Type B pancreatic cell (in vitro differentiated cells): ENCODE measurements at regions not wholly inside any gene's neighbourhood (a gene's known extent, or its start where the extent isn't known, plus 50 kb on each side); places are given as distances from the start of the nearest gene placed in this dataset.

ENCODE experiments used
- DNase-seq: peaks from one replicate; pipeline ENCODE4 v3.0.0; 2021; ENCODE audit warnings: mixed read lengths; ENCODE audit not compliant: unreplicated experiment; ENCODE audit errors: extremely low spot score
- H3K27ac Mint-ChIP-seq: 2 replicates; pipeline ENCODE4 v1.8.0; 2021; ENCODE audit warnings: mild to moderate bottlenecking, mixed read lengths
- H3K27me3 Mint-ChIP-seq: 2 replicates; pipeline ENCODE4 v1.8.0; 2021; ENCODE audit warnings: mixed read lengths
- H3K36me3 Mint-ChIP-seq: 2 replicates; pipeline ENCODE4 v1.8.0; 2021; ENCODE audit warnings: mixed read lengths
- H3K4me1 Mint-ChIP-seq: one replicate; pipeline ENCODE4 v1.8.0; 2021; ENCODE audit warnings: mixed read lengths; ENCODE audit not compliant: unreplicated experiment
- H3K4me3 Mint-ChIP-seq: 2 replicates; pipeline ENCODE4 v1.8.0; 2021; ENCODE audit warnings: mild to moderate bottlenecking, mixed read lengths
- H3K9me3 Mint-ChIP-seq: 2 replicates; pipeline ENCODE4 v1.8.0; 2021; ENCODE audit warnings: mixed read lengths
- CTCF ChIP-seq: fragments of 200-600 bp; sonication (generic); conservative IDR thresholded peaks from 2 replicates; pipeline ENCODE4 v1.5.0; 2021; ENCODE audit warnings: antibody characterized with exemption, mild to moderate bottlenecking

GRCh38 chr2:133624551-133624950 is 56.3 kb upstream of the NCKAP5 start:
- no peak for DNase-seq
- no peak for TF ChIP-seq CTCF
- Mint-ChIP-seq H3K27me3 (peaks cover 6% of the 10 kb centered on the region), H3K4me3 (no peak overlapping the region), H3K27ac (no peak overlapping the region), H3K9me3 (peaks cover 5% of the 10 kb centered on the region), H3K36me3 (no peaks in the 10 kb centered on the region), H3K4me1 (no peaks in the 10 kb centered on the region)

- H3K27ac Mint-ChIP-seq, result no peak overlapping the region
- no peak for TF ChIP-seq CTCF
- H3K9me3 Mint-ChIP-seq, result no peaks in the 10 kb centered on the region
- no peaks in the 10 kb centered on the region for H3K36me3 Mint-ChIP-seq
- H3K4me1 Mint-ChIP-seq, result no peaks in the 10 kb centered on the region
- no peak for DNase-seq
- H3K4me3 Mint-ChIP-seq, result no peak overlapping the region
- peaks cover 8% of the 10 kb centered on the region for H3K27me3 Mint-ChIP-seq
These were observed 59.5 kb upstream of the NCKAP5 start for GRCh38 chr2:133627741-133628140.

GRCh38 chr2:133633309-133633708 is 65.0 kb upstream of the NCKAP5 start:
- no peak for DNase-seq
- TF ChIP-seq CTCF, result no peak
- Mint-ChIP-seq H3K27me3 (peaks cover 2% of the 10 kb centered on the region), H3K36me3 (no peaks in the 10 kb centered on the region), H3K27ac (no peak overlapping the region), H3K9me3 (no peaks in the 10 kb centered on the region), H3K4me1 (peaks cover 10% of the 10 kb centered on the region), H3K4me3 (no peak overlapping the region)

GRCh38 chr2:133633881-133634409 is 65.7 kb upstream of the NCKAP5 start:
- Mint-ChIP-seq H3K4me1 (peaks cover 10% of the 10 kb centered on the region), H3K9me3 (no peaks in the 10 kb centered on the region), H3K36me3 (no peaks in the 10 kb centered on the region), H3K27me3 (peaks cover 2% of the 10 kb centered on the region), H3K4me3 (peak overlapping the region; percentile 4), H3K27ac (no peak overlapping the region)
- DNase-seq, result no peak
- no peak for TF ChIP-seq CTCF

- H3K36me3 Mint-ChIP-seq, result no peaks in the 10 kb centered on the region
- H3K27ac Mint-ChIP-seq, result peak overlapping the region; percentile 44
- no peaks in the 10 kb centered on the region for H3K9me3 Mint-ChIP-seq
- peaks cover 10% of the 10 kb centered on the region for H3K4me1 Mint-ChIP-seq
- TF ChIP-seq CTCF, result no peak
- H3K27me3 Mint-ChIP-seq, result peaks cover 2% of the 10 kb centered on the region
- H3K4me3 Mint-ChIP-seq, result no peak overlapping the region
- DNase-seq, result no peak
These were observed 66.9 kb upstream of the NCKAP5 start for GRCh38 chr2:133635131-133635530.

- no peak overlapping the region for H3K4me3 Mint-ChIP-seq
- H3K36me3 Mint-ChIP-seq, result no peaks in the 10 kb centered on the region
- no peak for DNase-seq
- no peak overlapping the region for H3K27ac Mint-ChIP-seq
- TF ChIP-seq CTCF, result no peak
- peaks cover 10% of the 10 kb centered on the region for H3K4me1 Mint-ChIP-seq
- H3K9me3 Mint-ChIP-seq, result peaks cover 3% of the 10 kb centered on the region
- no peaks in the 10 kb centered on the region for H3K27me3 Mint-ChIP-seq
These were observed 68.0 kb upstream of the NCKAP5 start for GRCh38 chr2:133636287-133636686.
